ENCODE measurements at regions not wholly inside any gene's neighbourhood (a gene's known extent, or its start where the extent isn't known, plus 50 kb on each side); places are given as distances from the start of the nearest gene placed in this dataset.

- ATAC-seq (replicated peaks in 1 of 4) (no peak), DNase-seq (peak in 1 of 35 experiments; percentile 12)
- Histone ChIP-seq H3K27me3 (replicated peaks in 1 of 2; ENCODE audit: control insufficient read depth in 2 of 2, extremely low read depth in 1 of 2, insufficient read depth in 2 of 2, low read length in 1 of 2) (peaks cover 0 to 14% of the 10 kb centered on the region in 2 experiments), H3K27ac (ENCODE audit: low read length) (no peak overlapping the region), H3K4me3 (ENCODE audit: control insufficient read depth in 1 of 2, extremely low read depth in 1 of 2, low read length in 1 of 2) (no peak overlapping the region), H3K9me3 (no peaks in the 10 kb centered on the region), H3K4me1 (ENCODE audit: control insufficient read depth in 1 of 2, extremely low read depth in 1 of 2, insufficient read depth in 2 of 2, low read length in 2 of 2) (peaks cover 0 to 3% of the 10 kb centered on the region in 2 experiments), H3K36me3 (ENCODE audit: control insufficient read depth in 2 of 2, extremely low read depth in 1 of 2, insufficient read depth in 1 of 2, low read length in 1 of 2) (no peaks in the 10 kb centered on the region)
- Mint-ChIP-seq H3K36me3 (peaks cover 9% of the 10 kb centered on the region), H3K9me3 (peaks cover 8 to 20% (median 10%) of the 10 kb centered on the region in 3 donors), H3K4me1 (peaks cover 6 to 14% (median 9%) of the 10 kb centered on the region in 3 donors), H3K27ac (peak overlapping the region in 1 of 2 donors; percentile 7), H3K4me3 (peak overlapping the region; percentile 41 to 71 (median 50)), H3K27me3 (peaks cover 17% of the 10 kb centered on the region in 2 donors)
- ChIA-PET CTCF (no interaction called here), POLR2A (no interaction called here)
- WGBS (ENCODE audit: insufficient coverage) = 30% methylated on average over 19 of the region's 29 CpGs
Observed at GRCh38 chrX:1076871-1077651, 135.4 kb downstream of the CRLF2 start.

GRCh38 chrX:1075741-1076140, 136.7 kb downstream of the CRLF2 start:
- Histone ChIP-seq H3K36me3 (ENCODE audit: control insufficient read depth in 2 of 2, extremely low read depth in 1 of 2, insufficient read depth in 1 of 2, low read length in 1 of 2) (no peaks in the 10 kb centered on the region), H3K9me3 (no peaks in the 10 kb centered on the region), H3K27me3 (replicated peaks in 1 of 2; ENCODE audit: control insufficient read depth in 2 of 2, extremely low read depth in 1 of 2, insufficient read depth in 2 of 2, low read length in 1 of 2) (peaks cover 0 to 14% of the 10 kb centered on the region in 2 experiments), H3K27ac (ENCODE audit: low read length) (no peak overlapping the region), H3K4me1 (ENCODE audit: control insufficient read depth in 1 of 2, extremely low read depth in 1 of 2, insufficient read depth in 2 of 2, low read length in 2 of 2) (peaks cover 0 to 3% of the 10 kb centered on the region in 2 experiments), H3K4me3 (ENCODE audit: control insufficient read depth in 1 of 2, extremely low read depth in 1 of 2, low read length in 1 of 2) (no peak overlapping the region)
- peak overlapping the region in 1 of 3 donors; percentile 4 for H3K4me3 Mint-ChIP-seq
- no peak for DNase-seq
- WGBS (ENCODE audit: insufficient coverage) = 98% methylated on average over 7 of the region's 7 CpGs
- no peak for ATAC-seq (replicated peaks in 1 of 4)
- H3K4me1 Mint-ChIP-seq = peaks cover 6 to 14% (median 9%) of the 10 kb centered on the region in 3 donors
- peaks cover 9% of the 10 kb centered on the region for H3K36me3 Mint-ChIP-seq
- POLR2A ChIA-PET = no interaction called here
- H3K27ac Mint-ChIP-seq = no peak overlapping the region
- peaks cover 8 to 20% (median 10%) of the 10 kb centered on the region in 3 donors for H3K9me3 Mint-ChIP-seq
- H3K27me3 Mint-ChIP-seq = peaks cover 13 to 15% of the 10 kb centered on the region in 2 donors
- CTCF ChIA-PET = no interaction called here

- no peak overlapping the region for H3K4me3 Mint-ChIP-seq
- H3K4me3 ChIP-seq (ENCODE audit: control insufficient read depth in 1 of 2, extremely low read depth in 1 of 2, low read length in 1 of 2) = no peak overlapping the region
- WGBS (ENCODE audit: insufficient coverage) = 70% methylated on average over 7 of the region's 7 CpGs
- no peak overlapping the region for H3K27ac ChIP-seq (ENCODE audit: low read length)
- peaks cover 0 to 3% of the 10 kb centered on the region in 2 experiments for H3K4me1 ChIP-seq (ENCODE audit: control insufficient read depth in 1 of 2, extremely low read depth in 1 of 2, insufficient read depth in 2 of 2, low read length in 2 of 2)
- peaks cover 8 to 20% (median 10%) of the 10 kb centered on the region in 3 donors for H3K9me3 Mint-ChIP-seq
- H3K36me3 ChIP-seq (ENCODE audit: control insufficient read depth in 2 of 2, extremely low read depth in 1 of 2, insufficient read depth in 1 of 2, low read length in 1 of 2) = no peaks in the 10 kb centered on the region
- no peak for DNase-seq
- peaks cover 6 to 14% (median 9%) of the 10 kb centered on the region in 3 donors for H3K4me1 Mint-ChIP-seq
- POLR2A ChIA-PET = no interaction called here
- CTCF ChIA-PET = no interaction called here
- peaks cover 9% of the 10 kb centered on the region for H3K36me3 Mint-ChIP-seq
- no peak for ATAC-seq (replicated peaks in 1 of 4)
- H3K27me3 Mint-ChIP-seq = peaks cover 13% of the 10 kb centered on the region in 2 donors
- no peak overlapping the region for H3K27ac Mint-ChIP-seq
- no peaks in the 10 kb centered on the region for H3K9me3 ChIP-seq
- H3K27me3 ChIP-seq (replicated peaks in 1 of 2; ENCODE audit: control insufficient read depth in 2 of 2, extremely low read depth in 1 of 2, insufficient read depth in 2 of 2, low read length in 1 of 2) = peaks cover 0 to 14% of the 10 kb centered on the region in 2 experiments
Observed at GRCh38 chrX:1075156-1075555, 137.3 kb downstream of the CRLF2 start.

GRCh38 chrX:1074755-1075154, 137.7 kb downstream of the CRLF2 start:
- Mint-ChIP-seq H3K36me3 (peaks cover 9% of the 10 kb centered on the region), H3K4me3 (no peak overlapping the region), H3K27ac (no peak overlapping the region), H3K4me1 (peaks cover 6 to 14% (median 9%) of the 10 kb centered on the region in 3 donors), H3K27me3 (peaks cover 12 to 13% of the 10 kb centered on the region in 2 donors), H3K9me3 (peaks cover 8 to 20% (median 10%) of the 10 kb centered on the region in 3 donors)
- ChIA-PET CTCF (no interaction called here), POLR2A (no interaction called here)
- ATAC-seq (replicated peaks in 1 of 4) (no peak), DNase-seq (no peak)
- Histone ChIP-seq H3K9me3 (no peaks in the 10 kb centered on the region), H3K27me3 (replicated peaks in 1 of 2; ENCODE audit: control insufficient read depth in 2 of 2, extremely low read depth in 1 of 2, insufficient read depth in 2 of 2, low read length in 1 of 2) (peaks cover 0 to 14% of the 10 kb centered on the region in 2 experiments), H3K27ac (ENCODE audit: low read length) (no peak overlapping the region), H3K4me3 (ENCODE audit: control insufficient read depth in 1 of 2, extremely low read depth in 1 of 2, low read length in 1 of 2) (no peak overlapping the region), H3K4me1 (ENCODE audit: control insufficient read depth in 1 of 2, extremely low read depth in 1 of 2, insufficient read depth in 2 of 2, low read length in 2 of 2) (peaks cover 0 to 3% of the 10 kb centered on the region in 2 experiments), H3K36me3 (ENCODE audit: control insufficient read depth in 2 of 2, extremely low read depth in 1 of 2, insufficient read depth in 1 of 2, low read length in 1 of 2) (no peaks in the 10 kb centered on the region)
- WGBS (ENCODE audit: insufficient coverage) = 77% methylated on average over 7 of the region's 8 CpGs

GRCh38 chrX:1074172-1074571, 138.3 kb downstream of the CRLF2 start:
- Mint-ChIP-seq H3K36me3 (peaks cover 9% of the 10 kb centered on the region), H3K27ac (peak overlapping the region in 1 of 2 donors; percentile 29), H3K4me3 (peak overlapping the region in 1 of 3 donors; percentile 46), H3K9me3 (peaks cover 8 to 20% (median 10%) of the 10 kb centered on the region in 3 donors), H3K4me1 (peaks cover 6 to 14% (median 9%) of the 10 kb centered on the region in 3 donors), H3K27me3 (peaks cover 11 to 13% of the 10 kb centered on the region in 2 donors)
- WGBS (ENCODE audit: insufficient coverage) = no CpG with 5 or more reads among the region's 3 CpGs
- ChIA-PET POLR2A (no interaction called here), CTCF (no interaction called here)
- Histone ChIP-seq H3K36me3 (ENCODE audit: control insufficient read depth in 2 of 2, extremely low read depth in 1 of 2, insufficient read depth in 1 of 2, low read length in 1 of 2) (no peaks in the 10 kb centered on the region), H3K27ac (ENCODE audit: low read length) (no peak overlapping the region), H3K4me1 (ENCODE audit: control insufficient read depth in 1 of 2, extremely low read depth in 1 of 2, insufficient read depth in 2 of 2, low read length in 2 of 2) (peaks cover 0 to 3% of the 10 kb centered on the region in 2 experiments), H3K4me3 (ENCODE audit: control insufficient read depth in 1 of 2, extremely low read depth in 1 of 2, low read length in 1 of 2) (no peak overlapping the region), H3K9me3 (no peaks in the 10 kb centered on the region), H3K27me3 (replicated peaks in 1 of 2; ENCODE audit: control insufficient read depth in 2 of 2, extremely low read depth in 1 of 2, insufficient read depth in 2 of 2, low read length in 1 of 2) (peaks cover 0 to 14% of the 10 kb centered on the region in 2 experiments)
- DNase-seq = no peak
- no peak for ATAC-seq (replicated peaks in 1 of 4)

GRCh38 chrX:1072637-1073377, 139.6 kb downstream of the CRLF2 start:
- 94% methylated on average over 15 of the region's 24 CpGs for WGBS (ENCODE audit: insufficient coverage)
- Mint-ChIP-seq H3K27me3 (peaks cover 9 to 13% of the 10 kb centered on the region in 2 donors), H3K36me3 (peaks cover 9% of the 10 kb centered on the region), H3K9me3 (peaks cover 8 to 20% (median 10%) of the 10 kb centered on the region in 3 donors), H3K4me1 (peaks cover 6 to 14% (median 9%) of the 10 kb centered on the region in 3 donors), H3K27ac (no peak overlapping the region), H3K4me3 (no peak overlapping the region)
- POLR2A ChIA-PET = no interaction called here
- ATAC-seq (replicated peaks in 1 of 4) (no peak), DNase-seq (no peak)
- Histone ChIP-seq H3K4me3 (ENCODE audit: control insufficient read depth in 1 of 2, extremely low read depth in 1 of 2, low read length in 1 of 2) (no peak overlapping the region), H3K36me3 (ENCODE audit: control insufficient read depth in 2 of 2, extremely low read depth in 1 of 2, insufficient read depth in 1 of 2, low read length in 1 of 2) (no peaks in the 10 kb centered on the region), H3K27ac (ENCODE audit: low read length) (no peak overlapping the region), H3K4me1 (ENCODE audit: control insufficient read depth in 1 of 2, extremely low read depth in 1 of 2, insufficient read depth in 2 of 2, low read length in 2 of 2) (peaks cover 0 to 3% of the 10 kb centered on the region in 2 experiments), H3K27me3 (replicated peaks in 1 of 2; ENCODE audit: control insufficient read depth in 2 of 2, extremely low read depth in 1 of 2, insufficient read depth in 2 of 2, low read length in 1 of 2) (peaks cover 0 to 12% of the 10 kb centered on the region in 2 experiments), H3K9me3 (no peaks in the 10 kb centered on the region)
- CTCF ChIA-PET = no interaction called here
